ENCODE measurements at regions not wholly inside any gene's neighbourhood (a gene's known extent, or its start where the extent isn't known, plus 50 kb on each side); places are given as distances from the start of the nearest gene placed in this dataset.

GRCh38 chr17:72222661-72223380 lies 102.0 kb downstream of the SOX9 start:
- TF ChIP-seq PPARA (CRISPR knock-in tag; IDR thresholded peaks at IDR 0.05; ENCODE audit: borderline replicate concordance): no peak
- TF ChIP-seq ARNTL (CRISPR knock-in tag; IDR thresholded peaks at IDR 0.05; ENCODE audit: borderline replicate concordance, low read depth): no peak
- TF ChIP-seq TOX (CRISPR knock-in tag; IDR thresholded peaks at IDR 0.05; ENCODE audit: borderline replicate concordance): no peak
- TF ChIP-seq ZFP30 (CRISPR knock-in tag; IDR thresholded peaks at IDR 0.05): no peak
